T-helper 2 cell treated with Interferon-gamma antibody and Interleukin-4, amounts not matched to agents 100 ng/mL and 5 ng/mL, for 36 hours (primary cell): ENCODE measurements at regions not wholly inside any gene's neighbourhood (a gene's known extent, or its start where the extent isn't known, plus 50 kb on each side); places are given as distances from the start of the nearest gene placed in this dataset.
"Not testable (repeated sequence)": the region's sequence is repeated elsewhere in the genome, so short reads cannot be mapped to it uniquely, and the experiment has no call there.

ENCODE experiments used
- intact Hi-C: fragments of 100-400 bp; cut with micrococcal nuclease; formaldehyde crosslinking; loops from one replicate; pipeline ENCODE4 v1.15.1; 2023

- intact Hi-C loops, result not testable (repeated sequence)
Measured at GRCh38 chr9:113739605-113740507, 136.3 kb upstream of the ZNF618 start.

- intact Hi-C loops, result not testable (repeated sequence)
Measured at GRCh38 chr9:113740508-113741500, 135.3 kb upstream of the ZNF618 start.

- intact Hi-C loops, result no loop called here
Measured at GRCh38 chr9:113741886-113742854, 133.9 kb upstream of the ZNF618 start.

GRCh38 chr9:113742878-113743277 lies 133.2 kb upstream of the ZNF618 start:
- intact Hi-C loops, result no loop called here

- intact Hi-C loops, result no loop called here
Measured at GRCh38 chr9:113746486-113746885, 129.6 kb upstream of the ZNF618 start.

- intact Hi-C loops, result no loop called here
Measured at GRCh38 chr9:113748135-113748534, 128.0 kb upstream of the ZNF618 start.

GRCh38 chr9:113753398-113754119 lies 122.5 kb upstream of the ZNF618 start:
- intact Hi-C loops, result no loop called here

- intact Hi-C loops, result no loop called here
Measured at GRCh38 chr9:113754739-113755138, 121.4 kb upstream of the ZNF618 start.

- intact Hi-C loops, result no loop called here
Measured at GRCh38 chr9:113755433-113755832, 120.7 kb upstream of the ZNF618 start.

GRCh38 chr9:113756476-113757192 lies 119.5 kb upstream of the ZNF618 start:
- intact Hi-C loops, result no loop called here

GRCh38 chr9:113763429-113763828 lies 112.7 kb upstream of the ZNF618 start:
- intact Hi-C loops, result no loop called here

- intact Hi-C loops, result no loop called here
Measured at GRCh38 chr9:113764572-113764971, 111.5 kb upstream of the ZNF618 start.

GRCh38 chr9:113769412-113769811 lies 106.7 kb upstream of the ZNF618 start:
- intact Hi-C loops, result no loop called here

- intact Hi-C loops, result no loop called here
Measured at GRCh38 chr9:113770396-113770795, 105.7 kb upstream of the ZNF618 start.

GRCh38 chr9:113771199-113771598 lies 104.9 kb upstream of the ZNF618 start:
- intact Hi-C loops, result no loop called here

- intact Hi-C loops, result no loop called here
Measured at GRCh38 chr9:113772121-113772810, 103.8 kb upstream of the ZNF618 start.

- intact Hi-C loops, result no loop called here
Measured at GRCh38 chr9:113774963-113775362, 101.1 kb upstream of the ZNF618 start.

GRCh38 chr9:113775749-113776148 lies 100.4 kb upstream of the ZNF618 start:
- intact Hi-C loops, result no loop called here

- intact Hi-C loops, result no loop called here
Measured at GRCh38 chr9:113776194-113776593, 99.9 kb upstream of the ZNF618 start.
